Esophagus muscularis mucosa (tissue), 3 donors: ENCODE measurements at regions not wholly inside any gene's neighbourhood (a gene's known extent, or its start where the extent isn't known, plus 50 kb on each side); places are given as distances from the start of the nearest gene placed in this dataset.

ENCODE experiments used
- CTCF ChIP-seq, 3 experiments: fragments of 200-600 bp in 2 of 3; fragments of 450-650 bp in 1 of 3; sonication (generic) in 2 of 3; IDR thresholded peaks; one replicate each; pipeline ENCODE4 v1.5.1; 2017 to 2019; ENCODE audit warnings: antibody characterized with exemption in 3 of 3, mild to moderate bottlenecking in 2 of 3, moderate library complexity in 1 of 3
- POLR2A ChIP-seq: fragments of 450-650 bp; IDR thresholded peaks from one replicate; pipeline ENCODE4 v1.6.1; 2017; ENCODE audit warnings: antibody characterized with exemption, moderate library complexity, mild to moderate bottlenecking, low read depth

- TF ChIP-seq POLR2A (no peak), CTCF (IDR thresholded peaks at IDR 0.05) (no peak)
Observed at GRCh38 chr4:137106287-137106686, 426.0 kb downstream of the PCDH18 start.
